Epithelial cell of esophagus (primary cell): ENCODE measurements at regions not wholly inside any gene's neighbourhood (a gene's known extent, or its start where the extent isn't known, plus 50 kb on each side); places are given as distances from the start of the nearest gene placed in this dataset.

Experiments used
- DNase-seq: peaks from one replicate; pipeline ENCODE4 v3.0.0; 2010; ENCODE audit warnings: low read depth
- H3K4me3 ChIP-seq: 2 replicates; pipeline ENCODE4 v1.5.1; 2011; ENCODE audit warnings: mild to moderate bottlenecking, low read length, control low read depth
- TF ChIP-seq, protein P1 (sequence below): IDR thresholded peaks from 2 replicates; pipeline ENCODE4 v1.5.1; 2011; ENCODE audit warnings: low read depth, mild to moderate bottlenecking, low read length, control low read depth, inconsistent platforms; ENCODE audit not compliant: insufficient read depth; ENCODE audit errors: missing control alignments

DNA sequence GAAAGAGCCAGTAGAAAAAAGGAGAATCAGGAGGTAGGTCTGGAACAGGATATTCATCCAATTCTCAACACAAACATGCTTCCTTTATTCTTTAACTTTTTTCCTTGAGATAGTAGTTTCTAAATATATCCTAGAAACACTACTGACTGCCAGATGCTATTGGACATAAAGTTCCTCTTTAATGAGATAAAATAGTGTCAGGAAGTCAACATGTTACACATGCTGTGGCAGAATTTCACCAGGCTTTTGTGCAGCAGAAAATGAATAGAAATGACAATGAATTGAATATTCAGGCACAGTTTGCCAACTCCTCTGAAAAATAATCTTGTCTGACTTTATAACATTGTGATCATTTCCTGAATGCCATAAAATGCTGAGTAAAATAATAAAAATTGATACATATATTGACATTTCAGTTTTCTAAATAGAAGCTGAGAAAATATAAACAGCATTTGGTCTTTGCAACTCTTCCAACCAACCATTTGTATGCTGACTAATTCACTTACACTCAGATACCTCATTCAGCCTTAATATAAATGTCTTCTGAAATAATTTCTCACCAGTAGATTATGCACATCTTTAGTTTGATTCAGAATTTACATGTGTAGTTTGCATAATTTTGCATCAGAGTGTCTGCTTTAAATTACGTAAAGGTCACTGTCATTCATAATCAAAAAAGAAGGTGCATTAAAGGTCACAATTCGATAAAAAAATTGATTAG lies 486.1 kb upstream of the ADGRL2 start:
- no peak overlapping the region for H3K4me3 ChIP-seq
- no peak for DNase-seq

DNA sequence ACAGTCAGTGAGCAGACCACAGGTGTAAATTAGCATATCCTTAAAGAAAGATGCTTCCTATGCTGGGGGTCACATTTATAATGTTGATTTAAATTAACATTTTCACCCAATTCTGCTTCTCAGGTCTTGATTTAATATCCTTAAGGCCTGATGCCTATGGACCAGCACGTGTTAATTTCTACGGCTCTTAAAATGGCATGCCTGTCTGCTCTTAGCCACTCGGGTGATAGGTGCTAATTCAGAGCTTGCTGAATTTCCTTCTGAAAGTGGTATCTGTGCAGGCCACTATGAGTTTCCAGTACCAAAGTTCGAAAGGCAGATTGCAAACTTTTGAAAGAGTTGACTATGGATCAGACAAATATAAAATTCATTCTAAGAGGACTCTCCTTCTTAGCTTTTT lies 487.4 kb upstream of the ADGRL2 start:
- TF ChIP-seq, protein P1, sequence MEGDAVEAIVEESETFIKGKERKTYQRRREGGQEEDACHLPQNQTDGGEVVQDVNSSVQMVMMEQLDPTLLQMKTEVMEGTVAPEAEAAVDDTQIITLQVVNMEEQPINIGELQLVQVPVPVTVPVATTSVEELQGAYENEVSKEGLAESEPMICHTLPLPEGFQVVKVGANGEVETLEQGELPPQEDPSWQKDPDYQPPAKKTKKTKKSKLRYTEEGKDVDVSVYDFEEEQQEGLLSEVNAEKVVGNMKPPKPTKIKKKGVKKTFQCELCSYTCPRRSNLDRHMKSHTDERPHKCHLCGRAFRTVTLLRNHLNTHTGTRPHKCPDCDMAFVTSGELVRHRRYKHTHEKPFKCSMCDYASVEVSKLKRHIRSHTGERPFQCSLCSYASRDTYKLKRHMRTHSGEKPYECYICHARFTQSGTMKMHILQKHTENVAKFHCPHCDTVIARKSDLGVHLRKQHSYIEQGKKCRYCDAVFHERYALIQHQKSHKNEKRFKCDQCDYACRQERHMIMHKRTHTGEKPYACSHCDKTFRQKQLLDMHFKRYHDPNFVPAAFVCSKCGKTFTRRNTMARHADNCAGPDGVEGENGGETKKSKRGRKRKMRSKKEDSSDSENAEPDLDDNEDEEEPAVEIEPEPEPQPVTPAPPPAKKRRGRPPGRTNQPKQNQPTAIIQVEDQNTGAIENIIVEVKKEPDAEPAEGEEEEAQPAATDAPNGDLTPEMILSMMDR, result no peak
- H3K4me3 ChIP-seq, result no peak overlapping the region
- DNase-seq, result no peak

More for the DNA sequence above, 486.1 kb upstream of the ADGRL2 start:
- TF ChIP-seq, protein P1, result no peak

DNA sequence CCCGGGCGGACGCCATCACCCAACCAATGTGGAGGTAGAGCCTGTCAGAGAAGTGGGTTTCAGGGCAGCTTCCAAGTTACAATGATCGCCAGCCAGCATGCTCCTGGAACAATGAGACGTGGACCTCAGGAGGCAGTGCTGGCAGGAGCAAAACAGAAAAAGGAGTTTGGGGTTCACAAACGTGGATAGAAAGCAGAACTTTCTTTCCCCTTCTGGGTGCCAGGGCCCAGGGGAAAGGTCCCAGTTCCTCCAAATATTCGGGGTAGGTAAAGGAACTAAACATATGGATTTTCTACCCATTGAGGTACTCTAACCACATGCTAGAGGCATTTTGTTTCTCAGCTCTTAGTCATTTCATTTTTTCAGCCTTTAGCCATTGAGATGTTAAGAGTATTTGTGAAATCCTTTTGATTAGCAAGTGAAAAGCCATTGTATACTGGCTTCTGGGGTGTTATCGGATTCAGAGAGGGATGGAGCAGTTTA lies 488.4 kb upstream of the ADGRL2 start:
- no peak for DNase-seq
- H3K4me3 ChIP-seq, result no peak overlapping the region
- TF ChIP-seq, protein P1, result no peak

DNA sequence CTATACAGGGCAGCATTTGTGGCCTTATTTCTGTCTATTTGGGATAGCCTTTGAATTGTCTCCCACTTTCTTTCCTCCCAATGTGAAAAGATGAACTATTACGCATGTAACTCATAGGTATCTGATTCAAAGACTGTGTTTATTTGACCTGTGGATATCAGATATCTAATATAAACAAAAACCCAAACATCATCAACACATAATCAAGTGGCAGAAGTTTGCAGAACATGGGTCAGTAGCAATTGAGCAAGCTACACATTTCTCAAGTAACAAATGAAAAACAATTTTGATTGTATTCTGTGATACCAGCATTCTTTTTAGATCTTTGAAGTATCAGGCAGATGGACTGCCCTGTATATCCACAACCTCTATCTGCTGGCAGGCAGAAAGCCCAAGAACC lies 490.5 kb upstream of the ADGRL2 start:
- H3K4me3 ChIP-seq, result no peak overlapping the region
- TF ChIP-seq, protein P1, result no peak
- no peak for DNase-seq

DNA sequence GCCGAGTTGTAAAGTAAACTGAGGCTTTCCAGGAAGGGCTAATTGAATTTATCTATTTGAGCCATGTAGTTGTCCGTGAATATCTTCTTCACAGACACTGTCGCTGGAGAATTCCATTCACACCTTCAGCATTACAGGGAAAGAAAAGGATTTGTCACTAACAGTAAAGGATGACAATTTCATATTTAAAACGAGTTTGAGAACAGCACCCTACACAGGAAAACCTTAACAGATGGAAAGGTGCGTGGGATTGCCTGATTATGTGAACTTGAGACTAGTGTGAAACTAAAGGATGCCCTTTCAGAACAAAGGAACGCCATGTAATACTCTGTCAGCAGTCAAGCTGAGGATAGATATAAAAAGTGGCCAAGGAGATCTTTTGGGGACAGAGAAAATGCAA lies 492.5 kb upstream of the ADGRL2 start:
- H3K4me3 ChIP-seq, result no peak overlapping the region
- no peak for DNase-seq

DNA sequence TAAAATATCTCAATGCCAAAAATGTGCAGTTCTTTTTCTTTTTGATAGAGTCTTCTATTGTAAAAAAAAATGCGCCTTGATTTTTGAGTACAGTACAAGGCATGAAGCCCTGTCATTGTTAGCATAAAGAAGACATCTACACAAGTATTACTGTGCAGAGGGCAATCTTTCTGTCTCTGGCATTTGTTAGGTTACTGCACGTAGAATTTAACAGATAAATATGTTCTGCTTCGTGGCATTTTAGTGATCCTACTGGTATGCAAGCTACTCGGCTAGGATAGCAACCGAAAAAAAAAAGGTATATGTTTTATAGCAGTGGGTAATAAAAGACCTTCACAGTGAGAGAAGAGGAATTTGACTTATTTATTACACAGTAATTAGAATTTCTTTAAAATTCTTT lies 492.9 kb upstream of the ADGRL2 start:
- no peak overlapping the region for H3K4me3 ChIP-seq
- no peak for DNase-seq
- TF ChIP-seq, protein P1, result no peak

More for the DNA sequence above, 492.5 kb upstream of the ADGRL2 start:
- TF ChIP-seq, protein P1, result no peak

DNA sequence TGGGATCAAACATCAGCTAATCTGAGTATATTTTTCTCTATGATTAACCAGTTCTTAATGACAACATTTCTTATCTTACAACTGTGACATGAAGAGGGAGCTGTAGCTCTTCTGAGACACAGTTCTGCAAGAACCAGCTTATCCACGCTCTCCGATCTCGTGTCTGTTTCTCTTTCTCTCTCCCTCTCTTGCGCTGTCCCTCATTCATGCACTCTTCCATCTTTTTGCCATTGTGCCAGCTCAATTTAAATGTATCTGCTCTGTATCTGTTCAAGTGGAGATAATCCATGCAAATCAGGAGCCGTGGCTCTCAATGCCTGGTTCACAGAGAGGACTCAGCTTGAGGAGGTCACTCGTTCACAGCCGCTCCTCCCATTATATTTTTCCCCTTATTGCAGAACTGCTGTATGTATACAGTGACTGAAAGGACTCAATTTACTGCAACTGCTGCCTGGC lies 494.7 kb upstream of the ADGRL2 start:
- TF ChIP-seq, protein P1, result peak; percentile 57
- DNase-seq, result peak; percentile 67
- H3K4me3 ChIP-seq, result peak overlapping the region; percentile 60
